H1 (cell line): ENCODE measurements at regions not wholly inside any gene's neighbourhood (a gene's known extent, or its start where the extent isn't known, plus 50 kb on each side); places are given as distances from the start of the nearest gene placed in this dataset.

Experiments
- NANOG ChIP-seq: IDR thresholded peaks from 2 replicates; pipeline ENCODE4 v1.6.1; 2011; ENCODE audit warnings: low read length, low read depth, mild to moderate bottlenecking, inconsistent platforms; ENCODE audit not compliant: insufficient read depth, poor library complexity, severe bottlenecking
- NRF1 ChIP-seq: IDR thresholded peaks from 2 replicates; pipeline ENCODE4 v1.6.1; 2011; ENCODE audit warnings: mild to moderate bottlenecking, low read depth, low read length, improper control_type of control experiment
- YY1 ChIP-seq: IDR thresholded peaks from 2 replicates; pipeline ENCODE4 v1.6.1; 2011; ENCODE audit warnings: low read depth, mild to moderate bottlenecking, low read length

GRCh38 chr12:91579516-91580263 is 397.1 kb upstream of the DCN start (continued):
- TF ChIP-seq NANOG = no peak
- TF ChIP-seq YY1 = no peak
- no peak for TF ChIP-seq NRF1
